Panc1 (cell line): ENCODE measurements at regions not wholly inside any gene's neighbourhood (a gene's known extent, or its start where the extent isn't known, plus 50 kb on each side); places are given as distances from the start of the nearest gene placed in this dataset.

Source experiments
- ATAC-seq: fragments of 200-7000 bp; cut with Tn5 transposase; 2 replicates; pipeline ENCODE4 v1.9.1; 2020; ENCODE audit warnings: mild to moderate bottlenecking, moderate library complexity
- BruUV-seq: library from RNA; stranded (reverse); fragments of 400-500 nt; replicated peaks from 2 replicates; lab custom pipeline; 2021; lab: Mats Ljungman, UMichigan
- CTCF ChIA-PET: fragments of 300-600 bp; sonication (Branson Sonifier 250); formaldehyde crosslinking; loops from one replicate; lab custom pipeline; 2022; ENCODE audit warnings: antibody characterized with exemption; lab: Charles Lee
- POLR2A ChIA-PET: fragments of 300-600 bp; sonication (Branson Sonifier 250); formaldehyde crosslinking; loops from one replicate; lab custom pipeline; 2022; ENCODE audit warnings: antibody characterized with exemption; lab: Charles Lee
- DNase-seq: peaks from one replicate; pipeline ENCODE4 v3.0.0-alpha.2; 2010; ENCODE audit warnings: low read depth, low spot score
- H3K27ac ChIP-seq: 2 replicates; pipeline ENCODE4 v1.5.1; 2011; ENCODE audit warnings: mild to moderate bottlenecking, low read length, inconsistent platforms
- H3K27me3 ChIP-seq: fragments of 200-500 bp; sonication (Bioruptor generic); 2 replicates; pipeline ENCODE4 v1.6.0; 2014; ENCODE audit warnings: low read length, inconsistent platforms; ENCODE audit not compliant: control insufficient read depth, insufficient read depth
- H3K36me3 ChIP-seq: fragments of 200-500 bp; sonication (Bioruptor generic); 2 replicates; pipeline ENCODE4 v1.5.1; 2014; ENCODE audit warnings: inconsistent platforms, mild to moderate bottlenecking, low read length, moderate library complexity; ENCODE audit not compliant: control insufficient read depth, insufficient read depth
- H3K4me1 ChIP-seq: 2 replicates; pipeline ENCODE4 v1.5.1; 2011; ENCODE audit warnings: inconsistent platforms, mild to moderate bottlenecking, low read length, moderate library complexity; ENCODE audit not compliant: control insufficient read depth, insufficient read depth
- H3K4me3 ChIP-seq, 2 experiments: 2 replicates each; pipeline ENCODE4 v1.5.1; 2011 to 2012; ENCODE audit warnings: low read depth in 2 of 2, low read length in 2 of 2, mild to moderate bottlenecking in 2 of 2, inconsistent platforms in 1 of 2, moderate library complexity in 1 of 2
- H3K9me3 ChIP-seq: fragments of 200-500 bp; sonication (Bioruptor generic); 2 replicates; pipeline ENCODE4 v1.5.1; 2014; ENCODE audit warnings: low read depth, mild to moderate bottlenecking, inconsistent platforms, low read length, moderate library complexity; ENCODE audit not compliant: control insufficient read depth, insufficient read depth
- CTCF ChIP-seq: fragments of 450-650 bp; IDR thresholded peaks from 2 replicates; pipeline ENCODE4 v1.5.1; 2017; ENCODE audit warnings: mild to moderate bottlenecking
- POLR2AphosphoS5 ChIP-seq: IDR thresholded peaks from 2 replicates; pipeline ENCODE4 v1.6.1; 2012; ENCODE audit warnings: mild to moderate bottlenecking, low read depth, low read length, moderate library complexity
- REST ChIP-seq, 2 experiments: IDR thresholded peaks; 2 replicates each; pipeline ENCODE4 v1.6.1; 2011 to 2012; ENCODE audit warnings: low read depth in 2 of 2, control low read depth in 1 of 2, low read length in 1 of 2, mild to moderate bottlenecking in 1 of 2, moderate library complexity in 1 of 2; ENCODE audit not compliant: insufficient read depth in 1 of 2
- SIN3A ChIP-seq: IDR thresholded peaks from 2 replicates; pipeline ENCODE4 v1.6.1; 2012; ENCODE audit warnings: low read depth, mild to moderate bottlenecking, low read length, moderate library complexity, borderline replicate concordance; ENCODE audit not compliant: insufficient read depth
- TCF7L2 ChIP-seq: IDR thresholded peaks from 2 replicates; pipeline ENCODE4 v1.6.1; 2011; ENCODE audit warnings: mild to moderate bottlenecking, low read depth, low read length, inconsistent platforms
- in situ Hi-C: cut with HindIII; loops from 2 replicates; pipeline ENCODE4 v1.10.0; 2016; ENCODE audit warnings: low sequenced_read_pairs, low pct_unique_long_range_greater_than_20kb
- intact Hi-C: fragments of 100-400 bp; cut with micrococcal nuclease; formaldehyde crosslinking; loops from one replicate; pipeline ENCODE4 v1.10.0; 2022; ENCODE audit not compliant: unreplicated experiment

GRCh38 chr4:71231129-71232055, 107.4 kb upstream of the SLC4A4 start:
- Histone ChIP-seq H3K9me3 (no peaks in the 10 kb centered on the region), H3K36me3 (no peaks in the 10 kb centered on the region), H3K27me3 (no peaks in the 10 kb centered on the region; the same call in 1 of the 2 replicates), H3K4me3 (no peak overlapping the region), H3K4me1 (no peaks in the 10 kb centered on the region), H3K27ac (no peak overlapping the region)
- in situ Hi-C loops (no loop called here), intact Hi-C loops (no loop called here)
- CTCF ChIA-PET = no interaction called here
- POLR2A ChIA-PET = no interaction called here
- no TSS peak for BruUV-seq
- no peak for TF ChIP-seq REST (IDR thresholded peaks at IDR 0.05; ENCODE audit: insufficient read depth in 1 of 2, low read depth in 2 of 2, low read length in 1 of 2)
- TF ChIP-seq SIN3A = no peak
- TF ChIP-seq CTCF = no peak
- TF ChIP-seq POLR2AphosphoS5 = no peak
- no peak for TF ChIP-seq TCF7L2
- no peak for DNase-seq
- ATAC-seq = no peak

- CTCF ChIA-PET = no interaction called here
- DNase-seq = no peak
- ATAC-seq = no peak
Measured at GRCh38 chr4:71232056-71232430, 106.8 kb upstream of the SLC4A4 start.

More at GRCh38 chr4:71232056-71232430, 106.8 kb upstream of the SLC4A4 start:
- TF ChIP-seq REST (IDR thresholded peaks at IDR 0.05; ENCODE audit: insufficient read depth in 1 of 2, low read depth in 2 of 2, low read length in 1 of 2) = no peak
- no peak for TF ChIP-seq SIN3A
- TF ChIP-seq CTCF = no peak
- TF ChIP-seq POLR2AphosphoS5 = no peak
- no peak for TF ChIP-seq TCF7L2
- Histone ChIP-seq H3K27me3 (no peaks in the 10 kb centered on the region; the same call in 1 of the 2 replicates), H3K27ac (no peak overlapping the region), H3K9me3 (no peaks in the 10 kb centered on the region), H3K36me3 (no peaks in the 10 kb centered on the region), H3K4me3 (no peak overlapping the region), H3K4me1 (no peaks in the 10 kb centered on the region)
- in situ Hi-C loops (no loop called here), intact Hi-C loops (no loop called here)
- POLR2A ChIA-PET = no interaction called here
- no TSS peak for BruUV-seq
